Progenitor cell of endocrine pancreas (in vitro differentiated cells): ENCODE measurements at regions not wholly inside any gene's neighbourhood (a gene's known extent, or its start where the extent isn't known, plus 50 kb on each side); places are given as distances from the start of the nearest gene placed in this dataset.

Source experiments
- DNase-seq: peaks from one replicate; pipeline ENCODE4 v3.0.0; 2021; ENCODE audit warnings: low spot score; ENCODE audit not compliant: unreplicated experiment
- H3K27ac Mint-ChIP-seq: 2 replicates; pipeline ENCODE4 v1.8.0; 2021; ENCODE audit warnings: mild to moderate bottlenecking, moderate library complexity, mixed read lengths
- H3K27me3 Mint-ChIP-seq: 2 replicates; pipeline ENCODE4 v1.8.0; 2021; ENCODE audit warnings: mixed read lengths
- H3K36me3 Mint-ChIP-seq: 2 replicates; pipeline ENCODE4 v1.8.0; 2022; ENCODE audit warnings: mixed read lengths; ENCODE audit not compliant: insufficient read depth
- H3K4me1 Mint-ChIP-seq: 2 replicates; pipeline ENCODE4 v1.8.0; 2021; ENCODE audit warnings: low read depth, mixed read lengths
- H3K4me3 Mint-ChIP-seq: 2 replicates; pipeline ENCODE4 v1.8.0; 2021; ENCODE audit warnings: low read depth, mild to moderate bottlenecking, moderate library complexity, mixed read lengths
- H3K9me3 Mint-ChIP-seq: 2 replicates; pipeline ENCODE4 v1.8.0; 2021; ENCODE audit warnings: low read depth, mixed read lengths
- CTCF ChIP-seq: fragments of 200-600 bp; sonication (generic); IDR thresholded peaks from one replicate; pipeline ENCODE4 v1.5.0; 2021; ENCODE audit warnings: antibody characterized with exemption, mild to moderate bottlenecking; ENCODE audit not compliant: unreplicated experiment

DNA sequence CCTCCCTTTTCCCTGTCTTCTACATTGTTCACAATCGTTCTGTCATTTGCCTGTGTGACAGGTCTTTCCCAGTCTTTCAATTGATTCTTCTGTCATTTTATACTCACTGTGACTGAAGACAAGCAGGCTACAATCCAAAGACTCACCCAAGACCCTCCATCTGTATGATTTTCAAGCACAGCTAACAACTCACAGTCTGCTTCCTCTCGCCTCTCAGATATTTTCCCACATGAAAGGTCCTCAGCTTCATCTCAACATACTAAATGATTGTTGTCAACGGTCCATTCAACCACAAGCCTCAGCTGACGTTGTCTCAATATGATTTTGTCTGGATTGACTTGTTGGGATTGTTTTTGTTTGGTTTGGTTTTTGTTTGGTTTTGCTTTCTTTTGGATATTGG is 346.5 kb downstream of the NFIB start:
- no peaks in the 10 kb centered on the region for H3K36me3 Mint-ChIP-seq
- TF ChIP-seq CTCF, result no peak
- no peaks in the 10 kb centered on the region for H3K9me3 Mint-ChIP-seq
- DNase-seq, result no peak
- H3K4me1 Mint-ChIP-seq, result no peaks in the 10 kb centered on the region
- H3K27ac Mint-ChIP-seq, result no peak overlapping the region
- H3K27me3 Mint-ChIP-seq, result peaks cover 4% of the 10 kb centered on the region
- no peak overlapping the region for H3K4me3 Mint-ChIP-seq

GRCh38 chr9:13967011-13967410 is 346.9 kb downstream of the NFIB start:
- H3K36me3 Mint-ChIP-seq, result no peaks in the 10 kb centered on the region
- no peak overlapping the region for H3K27ac Mint-ChIP-seq
- no peaks in the 10 kb centered on the region for H3K9me3 Mint-ChIP-seq
- H3K4me1 Mint-ChIP-seq, result no peaks in the 10 kb centered on the region
- H3K27me3 Mint-ChIP-seq, result no peaks in the 10 kb centered on the region
- no peak for TF ChIP-seq CTCF
- no peak for DNase-seq
- no peak overlapping the region for H3K4me3 Mint-ChIP-seq

GRCh38 chr9:13963005-13963653 is 350.8 kb downstream of the NFIB start:
- Mint-ChIP-seq H3K4me3 (no peak overlapping the region), H3K36me3 (no peaks in the 10 kb centered on the region), H3K4me1 (no peaks in the 10 kb centered on the region), H3K9me3 (no peaks in the 10 kb centered on the region), H3K27me3 (no peaks in the 10 kb centered on the region), H3K27ac (no peak overlapping the region)
- TF ChIP-seq CTCF, result no peak
- DNase-seq, result no peak

DNA sequence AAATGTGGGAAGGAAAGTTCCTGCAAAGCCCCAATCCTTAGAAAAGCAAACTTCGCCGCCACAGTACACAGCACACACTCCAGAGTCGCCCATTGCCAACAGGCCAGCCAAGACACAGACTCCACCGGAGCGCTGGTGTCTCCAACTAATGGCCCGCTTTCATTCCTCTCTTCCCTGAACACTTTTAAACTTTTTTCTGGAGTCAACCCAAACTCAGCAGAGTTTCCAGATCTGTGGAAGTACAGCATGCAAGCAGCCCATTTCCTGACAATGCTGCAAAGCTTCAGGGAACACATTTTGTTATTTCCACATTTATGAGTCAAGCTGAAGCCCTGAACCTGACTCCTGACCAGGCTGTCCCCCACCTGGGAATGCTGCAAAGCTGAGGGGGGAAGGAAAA is 351.9 kb downstream of the NFIB start:
- H3K36me3 Mint-ChIP-seq, result no peaks in the 10 kb centered on the region
- H3K4me3 Mint-ChIP-seq, result no peak overlapping the region
- DNase-seq, result no peak

DNA sequence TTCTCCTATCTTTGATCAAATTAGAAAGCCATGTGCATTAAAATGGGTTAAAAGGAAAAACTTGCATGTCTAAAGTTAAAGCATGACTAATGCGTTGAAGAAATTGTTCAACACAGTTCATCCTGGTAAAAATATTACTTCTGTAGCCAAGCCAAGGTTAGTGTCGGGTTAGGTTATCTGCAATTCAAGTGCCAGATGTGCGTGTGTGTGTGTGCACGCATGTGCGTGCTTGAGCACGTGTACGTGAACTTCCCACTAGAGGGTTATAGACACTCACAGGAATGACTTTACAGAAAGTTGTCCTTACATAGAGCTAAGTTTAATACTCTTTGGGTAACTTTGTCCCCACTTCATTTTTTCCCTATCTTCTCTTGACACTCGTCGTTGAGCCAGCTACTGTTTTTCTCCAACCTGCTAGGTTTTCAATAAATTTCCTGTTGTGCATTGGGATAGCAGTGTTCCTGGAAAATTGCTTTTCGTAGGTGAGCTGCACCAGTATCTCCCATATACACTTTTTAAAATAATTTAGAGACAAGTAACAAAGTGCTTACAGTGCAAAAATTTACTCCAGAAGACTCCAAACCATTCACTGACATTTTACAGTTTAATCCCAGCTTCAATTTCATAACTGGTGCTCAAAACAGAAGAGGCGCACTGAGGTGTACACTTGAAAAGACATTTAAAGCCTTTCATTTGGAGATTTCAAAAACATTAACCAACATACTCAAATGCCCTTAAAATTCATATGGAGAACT is 353.8 kb downstream of the NFIB start:
- Mint-ChIP-seq H3K4me3 (no peak overlapping the region), H3K27me3 (no peaks in the 10 kb centered on the region), H3K4me1 (peaks cover 2% of the 10 kb centered on the region), H3K27ac (no peak overlapping the region), H3K9me3 (no peaks in the 10 kb centered on the region), H3K36me3 (no peaks in the 10 kb centered on the region)
- DNase-seq, result no peak
- TF ChIP-seq CTCF, result no peak

More for the DNA sequence above, 351.9 kb downstream of the NFIB start:
- no peak overlapping the region for H3K27ac Mint-ChIP-seq
- no peaks in the 10 kb centered on the region for H3K9me3 Mint-ChIP-seq
- TF ChIP-seq CTCF, result no peak
- no peaks in the 10 kb centered on the region for H3K27me3 Mint-ChIP-seq
- H3K4me1 Mint-ChIP-seq, result no peaks in the 10 kb centered on the region
